Prostate gland (tissue), 2 donors: ENCODE measurements at regions not wholly inside any gene's neighbourhood (a gene's known extent, or its start where the extent isn't known, plus 50 kb on each side); places are given as distances from the start of the nearest gene placed in this dataset.

Experiments used
- POLR2A ChIP-seq: fragments of 450-650 bp; IDR thresholded peaks from one replicate; pipeline ENCODE4 v1.6.1; 2016; ENCODE audit warnings: antibody characterized with exemption, mild to moderate bottlenecking
- TF ChIP-seq, protein P1 (sequence below), 4 experiments: fragments of 200-600 bp in 2 of 4; fragments of 450-650 bp in 2 of 4; sonication (generic) in 2 of 4; IDR thresholded peaks; 1 replicate in 3 of 4; 2 replicates in 1 of 4; pipeline ENCODE4 v1.5.1; 2016 to 2019; ENCODE audit warnings: antibody characterized with exemption in 4 of 4, mild to moderate bottlenecking in 2 of 4, moderate library complexity in 2 of 4

DNA sequence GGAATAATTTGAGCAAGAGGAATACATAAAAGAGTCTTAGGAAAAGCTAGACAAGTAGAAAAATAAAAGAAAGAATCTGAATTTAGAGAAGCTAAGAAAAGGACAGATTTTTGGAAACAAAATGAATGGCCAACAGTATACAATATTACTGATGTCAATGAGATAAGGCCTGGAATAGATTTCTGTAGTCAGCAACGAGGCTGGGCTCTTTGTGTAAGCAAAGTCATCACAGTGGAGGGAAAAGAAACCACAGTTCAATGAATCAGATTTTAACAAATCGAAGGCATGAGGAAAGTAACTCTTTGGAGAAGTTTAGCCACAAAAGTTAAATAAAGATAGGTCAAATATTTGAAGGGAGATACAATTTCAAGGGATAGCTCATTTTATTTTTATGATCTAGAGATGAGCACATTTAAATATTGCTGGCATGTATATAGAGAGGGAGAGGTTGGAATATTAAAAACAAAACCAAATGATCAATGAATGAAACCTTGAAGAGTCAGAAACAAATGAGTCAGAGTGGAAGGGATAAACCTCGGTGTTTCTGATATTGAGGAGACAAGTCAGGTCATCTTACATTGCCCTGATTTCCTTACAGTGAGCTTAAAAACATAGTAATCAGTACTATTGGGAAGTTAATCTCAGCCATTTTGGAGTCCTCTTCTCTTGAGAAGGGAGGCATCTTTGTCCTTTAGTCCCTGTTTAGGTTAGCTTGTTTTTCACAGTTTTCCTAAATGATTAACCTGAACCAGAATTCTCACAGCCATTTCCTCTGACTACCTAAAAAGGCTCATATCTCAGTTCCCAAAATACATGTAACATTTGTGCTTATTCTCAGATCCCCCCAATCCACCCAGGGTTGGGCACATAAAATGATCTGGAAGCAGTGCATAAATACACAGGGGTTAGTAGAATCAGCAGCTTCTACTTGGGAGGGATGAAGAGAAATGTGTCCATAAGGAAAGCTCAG, 620.0 kb upstream of the B3GALT2 start:
- TF ChIP-seq, protein P1, sequence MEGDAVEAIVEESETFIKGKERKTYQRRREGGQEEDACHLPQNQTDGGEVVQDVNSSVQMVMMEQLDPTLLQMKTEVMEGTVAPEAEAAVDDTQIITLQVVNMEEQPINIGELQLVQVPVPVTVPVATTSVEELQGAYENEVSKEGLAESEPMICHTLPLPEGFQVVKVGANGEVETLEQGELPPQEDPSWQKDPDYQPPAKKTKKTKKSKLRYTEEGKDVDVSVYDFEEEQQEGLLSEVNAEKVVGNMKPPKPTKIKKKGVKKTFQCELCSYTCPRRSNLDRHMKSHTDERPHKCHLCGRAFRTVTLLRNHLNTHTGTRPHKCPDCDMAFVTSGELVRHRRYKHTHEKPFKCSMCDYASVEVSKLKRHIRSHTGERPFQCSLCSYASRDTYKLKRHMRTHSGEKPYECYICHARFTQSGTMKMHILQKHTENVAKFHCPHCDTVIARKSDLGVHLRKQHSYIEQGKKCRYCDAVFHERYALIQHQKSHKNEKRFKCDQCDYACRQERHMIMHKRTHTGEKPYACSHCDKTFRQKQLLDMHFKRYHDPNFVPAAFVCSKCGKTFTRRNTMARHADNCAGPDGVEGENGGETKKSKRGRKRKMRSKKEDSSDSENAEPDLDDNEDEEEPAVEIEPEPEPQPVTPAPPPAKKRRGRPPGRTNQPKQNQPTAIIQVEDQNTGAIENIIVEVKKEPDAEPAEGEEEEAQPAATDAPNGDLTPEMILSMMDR (IDR thresholded peaks at IDR 0.05): no peak
- TF ChIP-seq POLR2A: no peak
